Bronchial epithelial cell (primary cell): ENCODE measurements at regions not wholly inside any gene's neighbourhood (a gene's known extent, or its start where the extent isn't known, plus 50 kb on each side); places are given as distances from the start of the nearest gene placed in this dataset.

Experiments
- DNase-seq: peaks from one replicate; pipeline ENCODE4 v3.0.0-alpha.2; 2010; ENCODE audit warnings: low read depth
- FAIRE-seq: peaks from 2 replicates; lab custom pipeline; 2011; peaks lifted over from hg19 to GRCh38; lab: Jason Lieb, UNC
- H3K27me3 ChIP-seq: 2 replicates; pipeline ENCODE4 v1.5.1; 2011; ENCODE audit warnings: low read length; ENCODE audit not compliant: control insufficient read depth, insufficient read depth
- H3K36me3 ChIP-seq: 2 replicates; pipeline ENCODE4 v1.5.1; 2011; ENCODE audit warnings: low read length; ENCODE audit not compliant: control insufficient read depth, insufficient read depth
- H3K4me3 ChIP-seq: 2 replicates; pipeline ENCODE4 v1.5.1; 2011; ENCODE audit warnings: mild to moderate bottlenecking, low read depth, low read length, control low read depth
- TF ChIP-seq, protein P1 (sequence below): IDR thresholded peaks from 2 replicates; pipeline ENCODE4 v1.5.1; 2011; ENCODE audit warnings: mild to moderate bottlenecking, moderate library complexity, low read length, control low read depth, inconsistent platforms; ENCODE audit not compliant: insufficient read depth, severe bottlenecking

DNA sequence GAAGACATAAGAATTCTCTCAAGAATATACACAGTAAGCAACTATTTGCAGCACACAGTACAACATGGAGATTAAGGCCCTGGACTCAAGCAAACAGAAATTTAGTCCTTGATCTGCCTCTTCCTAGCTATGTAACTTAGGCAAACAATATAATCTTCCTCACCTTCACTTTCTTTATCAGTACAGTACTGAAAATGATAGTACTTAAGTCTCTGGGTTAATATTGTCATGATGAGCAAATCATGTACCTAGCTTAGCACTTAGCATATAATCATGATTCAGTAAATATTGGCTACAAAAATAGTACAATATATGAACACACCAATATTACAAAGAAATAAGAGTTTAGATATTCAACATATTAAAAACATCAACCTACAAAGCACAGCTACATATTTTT is 320.5 kb downstream of the HACE1 start:
- no peak for FAIRE-seq

DNA sequence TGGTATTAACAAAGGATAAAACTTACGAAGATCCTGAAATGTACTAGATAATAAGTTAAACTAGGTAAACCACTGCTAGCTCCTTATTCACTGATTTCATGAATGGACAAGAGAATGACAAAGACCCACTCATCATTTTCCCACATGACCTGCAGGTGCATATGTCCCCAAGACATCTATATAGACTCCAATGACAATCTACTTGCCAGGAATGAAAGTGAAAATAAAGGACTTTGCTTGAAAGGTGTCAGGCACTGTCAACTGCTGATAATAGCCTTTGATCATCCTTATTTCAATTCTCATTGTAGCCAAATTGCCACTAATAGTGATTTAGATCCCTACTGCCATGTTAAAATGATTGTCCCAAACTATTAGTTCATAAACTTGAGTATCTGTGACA is 321.8 kb downstream of the HACE1 start:
- DNase-seq (no peak), FAIRE-seq (no peak)
- Histone ChIP-seq H3K36me3 (no peaks in the 10 kb centered on the region), H3K27me3 (no peaks in the 10 kb centered on the region), H3K4me3 (no peak overlapping the region)
- TF ChIP-seq, protein P1, sequence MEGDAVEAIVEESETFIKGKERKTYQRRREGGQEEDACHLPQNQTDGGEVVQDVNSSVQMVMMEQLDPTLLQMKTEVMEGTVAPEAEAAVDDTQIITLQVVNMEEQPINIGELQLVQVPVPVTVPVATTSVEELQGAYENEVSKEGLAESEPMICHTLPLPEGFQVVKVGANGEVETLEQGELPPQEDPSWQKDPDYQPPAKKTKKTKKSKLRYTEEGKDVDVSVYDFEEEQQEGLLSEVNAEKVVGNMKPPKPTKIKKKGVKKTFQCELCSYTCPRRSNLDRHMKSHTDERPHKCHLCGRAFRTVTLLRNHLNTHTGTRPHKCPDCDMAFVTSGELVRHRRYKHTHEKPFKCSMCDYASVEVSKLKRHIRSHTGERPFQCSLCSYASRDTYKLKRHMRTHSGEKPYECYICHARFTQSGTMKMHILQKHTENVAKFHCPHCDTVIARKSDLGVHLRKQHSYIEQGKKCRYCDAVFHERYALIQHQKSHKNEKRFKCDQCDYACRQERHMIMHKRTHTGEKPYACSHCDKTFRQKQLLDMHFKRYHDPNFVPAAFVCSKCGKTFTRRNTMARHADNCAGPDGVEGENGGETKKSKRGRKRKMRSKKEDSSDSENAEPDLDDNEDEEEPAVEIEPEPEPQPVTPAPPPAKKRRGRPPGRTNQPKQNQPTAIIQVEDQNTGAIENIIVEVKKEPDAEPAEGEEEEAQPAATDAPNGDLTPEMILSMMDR: no peak

More for the DNA sequence above, 320.5 kb downstream of the HACE1 start:
- no peaks in the 10 kb centered on the region for H3K36me3 ChIP-seq
- TF ChIP-seq, protein P1: no peak
- DNase-seq: no peak
- no peak overlapping the region for H3K4me3 ChIP-seq
- no peaks in the 10 kb centered on the region for H3K27me3 ChIP-seq

DNA sequence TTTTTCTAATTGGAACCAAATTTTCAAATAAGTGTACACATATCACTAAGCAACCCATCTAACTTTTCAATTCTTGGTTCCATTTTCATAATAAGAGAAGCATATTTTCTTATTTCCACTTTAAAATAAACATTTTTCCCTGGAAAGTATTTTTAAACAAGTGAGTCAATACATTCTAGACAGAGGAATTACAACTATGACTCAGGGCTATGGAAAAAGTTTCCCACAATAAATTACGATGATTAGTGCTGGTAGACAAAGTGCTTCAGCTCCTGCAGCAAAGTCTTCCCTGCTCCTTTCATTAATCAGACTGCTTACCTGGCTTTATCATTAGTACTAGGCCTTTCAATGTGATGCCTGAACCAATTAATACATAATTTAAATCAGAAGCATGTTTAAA is 322.5 kb downstream of the HACE1 start:
- DNase-seq (peak; percentile 50), FAIRE-seq (no peak)
- no peak overlapping the region for H3K4me3 ChIP-seq
- H3K36me3 ChIP-seq: no peaks in the 10 kb centered on the region
- TF ChIP-seq, protein P1: no peak
- no peaks in the 10 kb centered on the region for H3K27me3 ChIP-seq

DNA sequence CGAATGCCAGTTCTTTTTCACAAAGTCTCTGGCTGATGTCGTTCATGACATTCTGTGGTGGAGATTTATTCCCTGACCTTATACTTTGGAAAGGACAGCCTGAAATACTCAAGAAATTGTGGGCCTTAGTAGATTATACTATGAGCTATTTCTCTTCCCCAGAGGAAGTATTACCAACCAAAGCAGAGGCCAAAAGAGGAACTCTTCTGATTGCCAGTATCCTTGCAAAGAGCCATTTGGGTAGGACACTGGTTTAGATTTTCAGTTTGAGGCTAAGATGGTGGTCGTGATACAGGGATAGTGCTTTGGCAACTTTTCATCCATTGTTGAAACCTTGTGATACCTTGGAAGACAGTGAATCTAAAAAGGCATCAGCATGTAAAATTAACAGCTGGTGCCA is 327.3 kb downstream of the HACE1 start:
- FAIRE-seq (no peak), DNase-seq (no peak)
- Histone ChIP-seq H3K27me3 (no peaks in the 10 kb centered on the region), H3K4me3 (no peak overlapping the region), H3K36me3 (no peaks in the 10 kb centered on the region)
- TF ChIP-seq, protein P1: no peak

DNA sequence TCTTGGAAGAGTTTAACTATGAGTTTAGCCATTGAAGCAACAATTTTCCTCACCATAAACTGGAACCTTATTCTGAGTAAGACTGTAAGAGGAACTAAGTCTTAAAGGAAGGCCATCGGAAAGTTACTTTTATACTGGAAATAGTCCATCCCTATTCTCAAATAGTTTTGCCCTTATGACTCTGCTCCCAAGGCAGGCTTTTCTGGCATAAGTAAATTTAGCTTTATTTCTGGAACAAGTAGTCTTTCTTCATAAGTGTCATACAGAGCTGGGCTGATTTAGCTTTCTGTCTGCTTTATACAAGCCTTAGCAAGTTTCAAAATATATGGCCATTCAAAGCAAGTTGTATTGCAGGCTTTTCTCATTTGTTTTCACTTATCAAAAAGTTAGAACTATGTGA is 328.1 kb downstream of the HACE1 start:
- no peak for FAIRE-seq
- Histone ChIP-seq H3K4me3 (no peak overlapping the region), H3K36me3 (no peaks in the 10 kb centered on the region), H3K27me3 (no peaks in the 10 kb centered on the region)
- DNase-seq: no peak
- TF ChIP-seq, protein P1: no peak

DNA sequence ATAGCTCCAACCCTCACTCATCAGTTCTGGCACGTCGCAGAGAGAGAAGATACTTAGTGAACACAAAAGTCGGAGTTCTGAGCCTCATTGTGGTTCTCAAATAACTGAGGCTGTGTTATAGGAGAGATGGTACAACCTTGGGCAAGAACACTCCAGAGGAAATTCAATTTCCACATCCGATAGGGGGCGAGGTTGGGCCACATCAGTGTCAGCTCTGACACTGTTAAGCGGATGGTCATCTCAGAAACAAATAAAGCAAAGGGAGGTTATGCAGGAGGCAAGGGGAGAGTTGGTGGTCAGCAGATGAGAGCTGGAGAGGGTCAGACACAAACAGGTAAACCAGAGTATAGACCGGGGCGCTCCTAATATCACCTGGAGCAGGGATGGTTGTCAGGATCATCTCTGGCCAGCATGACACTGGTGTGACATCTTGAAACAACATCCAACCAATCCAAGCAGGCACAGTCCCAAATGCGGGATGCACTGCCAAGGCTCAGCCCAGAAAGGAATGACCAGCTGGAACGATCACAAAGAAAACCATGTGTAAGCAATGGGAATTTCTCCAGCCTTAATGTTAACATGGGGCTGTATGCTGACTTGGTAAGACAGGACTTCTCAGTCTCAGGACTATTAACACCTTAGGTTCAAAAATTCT is 331.8 kb downstream of the HACE1 start:
- no peak overlapping the region for H3K4me3 ChIP-seq
- TF ChIP-seq, protein P1: peak; percentile 33
- no peaks in the 10 kb centered on the region for H3K36me3 ChIP-seq
- FAIRE-seq (no peak), DNase-seq (peak; percentile 8)
- no peaks in the 10 kb centered on the region for H3K27me3 ChIP-seq
